ENCODE measurements at regions not wholly inside any gene's neighbourhood (a gene's known extent, or its start where the extent isn't known, plus 50 kb on each side); places are given as distances from the start of the nearest gene placed in this dataset.

DNA sequence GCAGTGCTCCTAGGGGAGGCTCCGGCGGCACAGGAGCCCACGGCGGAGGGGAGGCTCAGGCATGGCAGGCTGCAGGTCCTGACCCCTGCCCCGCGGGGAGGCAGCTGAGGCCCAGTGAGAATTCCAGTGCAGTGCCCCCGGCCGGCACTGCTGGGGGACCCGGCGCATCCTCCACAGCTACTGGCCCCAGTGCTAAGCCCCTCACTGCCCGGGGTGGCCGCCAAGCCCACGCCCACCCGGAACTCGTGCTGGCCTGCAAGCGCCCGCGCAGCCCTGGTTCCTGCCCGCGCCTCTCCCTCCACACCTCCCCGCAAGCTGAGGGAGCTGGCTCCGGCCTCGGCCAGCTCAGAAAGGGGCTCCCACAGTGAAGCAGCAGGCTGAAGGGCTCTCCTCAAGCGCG, 62.2 kb downstream of the SPRY2 start (continued):
- TF ChIP-seq, protein P1, sequence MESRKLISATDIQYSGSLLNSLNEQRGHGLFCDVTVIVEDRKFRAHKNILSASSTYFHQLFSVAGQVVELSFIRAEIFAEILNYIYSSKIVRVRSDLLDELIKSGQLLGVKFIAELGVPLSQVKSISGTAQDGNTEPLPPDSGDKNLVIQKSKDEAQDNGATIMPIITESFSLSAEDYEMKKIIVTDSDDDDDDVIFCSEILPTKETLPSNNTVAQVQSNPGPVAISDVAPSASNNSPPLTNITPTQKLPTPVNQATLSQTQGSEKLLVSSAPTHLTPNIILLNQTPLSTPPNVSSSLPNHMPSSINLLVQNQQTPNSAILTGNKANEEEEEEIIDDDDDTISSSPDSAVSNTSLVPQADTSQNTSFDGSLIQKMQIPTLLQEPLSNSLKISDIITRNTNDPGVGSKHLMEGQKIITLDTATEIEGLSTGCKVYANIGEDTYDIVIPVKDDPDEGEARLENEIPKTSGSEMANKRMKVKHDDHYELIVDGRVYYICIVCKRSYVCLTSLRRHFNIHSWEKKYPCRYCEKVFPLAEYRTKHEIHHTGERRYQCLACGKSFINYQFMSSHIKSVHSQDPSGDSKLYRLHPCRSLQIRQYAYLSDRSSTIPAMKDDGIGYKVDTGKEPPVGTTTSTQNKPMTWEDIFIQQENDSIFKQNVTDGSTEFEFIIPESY (IDR thresholded peaks at IDR 0.05; ENCODE audit: extremely low read depth, insufficient replicate concordance, low read length), result no peak
- no peak for TF ChIP-seq JUND (IDR thresholded peaks at IDR 0.05)

DNA sequence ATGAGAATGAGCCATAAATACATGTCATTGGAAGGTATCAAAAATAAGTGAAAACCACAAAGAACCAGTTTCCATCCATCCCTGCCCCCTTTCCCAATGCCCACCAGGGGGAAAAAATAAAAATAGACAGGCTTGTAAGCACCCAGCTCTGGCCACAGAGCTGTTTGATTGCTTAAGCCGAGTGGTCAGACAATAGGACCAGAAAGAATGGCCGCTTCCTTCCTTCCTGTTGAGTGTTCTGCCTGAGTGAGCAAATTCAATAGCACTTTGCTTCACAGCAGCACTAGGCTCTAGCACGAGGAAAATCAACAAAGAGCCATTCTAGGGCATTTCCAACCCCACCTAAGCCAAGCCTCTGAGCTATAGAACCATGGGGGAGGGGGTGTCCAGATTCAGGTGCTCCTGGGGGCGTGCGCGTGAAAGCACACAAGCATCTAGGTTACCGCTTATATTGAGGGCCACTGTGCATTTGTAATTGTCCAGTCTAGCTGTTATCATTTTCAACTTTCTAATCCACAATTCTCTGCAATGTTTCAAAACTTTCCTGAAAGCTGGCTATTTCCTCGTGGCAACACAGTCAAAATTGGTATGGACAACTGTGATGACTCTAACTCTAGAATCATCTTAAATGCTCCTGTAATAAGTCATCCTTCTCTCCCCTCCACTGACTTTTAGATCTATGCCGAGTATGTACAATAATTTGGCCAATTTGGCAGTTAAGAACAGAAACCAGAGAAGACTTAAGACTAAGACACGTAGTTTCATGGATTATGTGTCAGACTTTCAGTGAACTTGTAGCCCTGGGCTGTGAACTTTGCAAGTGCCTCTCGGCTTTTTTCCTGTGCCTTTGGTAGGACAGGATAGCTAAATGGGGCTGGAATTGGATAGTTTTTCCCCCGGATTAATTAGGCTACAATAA, 64.3 kb downstream of the SPRY2 start:
- no peak for TF ChIP-seq POLR2AphosphoS5 (IDR thresholded peaks at IDR 0.05; ENCODE audit: low read depth, low read length)
- no peak for TF ChIP-seq EGR1 (IDR thresholded peaks at IDR 0.05; ENCODE audit: low read depth)
- TF ChIP-seq, protein P1 (IDR thresholded peaks at IDR 0.05; ENCODE audit: extremely low read depth, insufficient replicate concordance, low read length), result no peak
- no peak for TF ChIP-seq TCF7L2 (IDR thresholded peaks at IDR 0.05; ENCODE audit: borderline replicate concordance, extremely low read depth, insufficient read depth, insufficient read length)
- TF ChIP-seq FOSL1 (IDR thresholded peaks at IDR 0.05; ENCODE audit: low read depth), result no peak
- no peaks in the 10 kb centered on the region for H3K9me3 ChIP-seq (ENCODE audit: control insufficient read depth in 1 of 2, insufficient read depth in 1 of 2, low read depth in 1 of 2, low read length in 2 of 2)
- ATAC-seq (no peak), DNase-seq (ENCODE audit: low read depth, low spot score) (no peak)
- no peak overlapping the region for H3K9ac ChIP-seq (ENCODE audit: low read length)
- no peak overlapping the region for H3K27ac ChIP-seq (ENCODE audit: low read depth, low read length)
- no peak overlapping the region for H2AFZ ChIP-seq (ENCODE audit: low read depth, low read length, poor library complexity, severe bottlenecking)
- H3K4me2 ChIP-seq (ENCODE audit: low read length), result no peak overlapping the region
- no peaks in the 10 kb centered on the region for H3K4me1 ChIP-seq (ENCODE audit: control insufficient read depth in 1 of 2, insufficient read depth in 2 of 2, low read length in 2 of 2)
- H3K79me2 ChIP-seq (ENCODE audit: insufficient read depth, low read length), result no peaks in the 10 kb centered on the region
- ChIA-PET CTCF (no interaction called here), RAD21 (ENCODE audit: low non-redundant PET in 1 of 2, low total read pairs in 2 of 2, uncharacterized antibody in 2 of 2, unreplicated experiment in 2 of 2) (no interaction called here), POLR2A (no interaction called here)
- no peaks in the 10 kb centered on the region for H3K9me2 ChIP-seq (ENCODE audit: insufficient read depth)
- no peaks in the 10 kb centered on the region for H4K20me1 ChIP-seq (ENCODE audit: insufficient read depth)
- intact Hi-C loops (cut with micrococcal nuclease), result no loop called here
- no TSS peak for BruUV-seq (replicated peaks)
- no peaks in the 10 kb centered on the region for H3K27me3 ChIP-seq (ENCODE audit: insufficient read depth, low read length)
- H3K4me3 ChIP-seq (replicated peaks in 1 of 2; ENCODE audit: low read depth in 1 of 2, low read length in 2 of 2), result no peak overlapping the region
- H3K36me3 ChIP-seq (ENCODE audit: control insufficient read depth in 1 of 2, insufficient read depth in 2 of 2, low read length in 2 of 2), result no peaks in the 10 kb centered on the region
